Natural killer cell (primary cell): ENCODE measurements at regions not wholly inside any gene's neighbourhood (a gene's known extent, or its start where the extent isn't known, plus 50 kb on each side); places are given as distances from the start of the nearest gene placed in this dataset.

ENCODE experiments used
- ATAC-seq, 3 donors: fragments of 150-1000 bp in 2 of 3; fragments of 200-7000 bp in 1 of 3; cut with Tn5 transposase; 1 replicate in 1 of 3; 2 replicates in 2 of 3; pipeline ENCODE4 v1.10.0; 2021; ENCODE audit warnings: mild to moderate bottlenecking in 2 of 3, moderate library complexity in 2 of 3
- DNase-seq, 2 donors: peaks; one replicate each; pipeline versions ENCODE4 v3.0.0 to v3.0.0-alpha.2; 2013 to 2021; ENCODE audit warnings: mixed read lengths in 1 of 2
- H3K27ac ChIP-seq: one replicate; pipeline ENCODE4 v1.5.1; 2013; ENCODE audit warnings: mild to moderate bottlenecking, low read length
- H3K27me3 ChIP-seq: one replicate; pipeline ENCODE4 v1.6.1; 2013; ENCODE audit warnings: low read length; ENCODE audit not compliant: control insufficient read depth, insufficient read depth
- H3K36me3 ChIP-seq: one replicate; pipeline ENCODE4 v1.6.1; 2013; ENCODE audit warnings: low read length; ENCODE audit not compliant: control insufficient read depth, insufficient read depth
- H3K4me1 ChIP-seq: one replicate; pipeline ENCODE4 v1.6.1; 2013; ENCODE audit warnings: low read length; ENCODE audit not compliant: control insufficient read depth, insufficient read depth
- H3K4me3 ChIP-seq: one replicate; pipeline ENCODE4 v1.5.1; 2013; ENCODE audit warnings: low read length
- H3K9me3 ChIP-seq: one replicate; pipeline ENCODE4 v1.6.1; 2013; ENCODE audit warnings: low read length; ENCODE audit not compliant: control insufficient read depth, insufficient read depth
- H3K27ac Mint-ChIP-seq, 2 donors: one replicate each; pipeline ENCODE4 v1.8.0; 2022; ENCODE audit warnings: mild to moderate bottlenecking in 2 of 2, mixed read lengths in 2 of 2, moderate library complexity in 1 of 2
- H3K27me3 Mint-ChIP-seq, 2 donors: one replicate each; pipeline ENCODE4 v1.8.0; 2022; ENCODE audit warnings: low read depth in 2 of 2, mixed read lengths in 2 of 2
- H3K36me3 Mint-ChIP-seq: one replicate; pipeline ENCODE4 v1.8.0; 2022; ENCODE audit warnings: mixed read lengths
- H3K4me1 Mint-ChIP-seq, 2 donors: one replicate each; pipeline ENCODE4 v1.8.0; 2022; ENCODE audit warnings: mixed read lengths in 2 of 2
- H3K4me3 Mint-ChIP-seq: one replicate; pipeline ENCODE4 v1.8.0; 2022; ENCODE audit warnings: mild to moderate bottlenecking, moderate library complexity, mixed read lengths
- H3K9me3 Mint-ChIP-seq, 2 donors: one replicate each; pipeline ENCODE4 v1.8.0; 2022; ENCODE audit warnings: mixed read lengths in 2 of 2
- WGBS: methylation state at CpG from one replicate; pipeline ENCODE4 v1.1.7; 2013; ENCODE audit warnings: missing lambda C conversion rate; ENCODE audit not compliant: insufficient coverage; 5-methylcytosine and 5-hydroxymethylcytosine counted together
- intact Hi-C: fragments of 100-400 bp; cut with micrococcal nuclease; formaldehyde crosslinking; loops from one replicate; pipeline ENCODE4 v1.14.2; 2022
- TF ChIP-seq, protein P1 (sequence below): fragments of 200-600 bp; IDR thresholded peaks from one replicate; pipeline ENCODE4 v1.8.0; 2022; ENCODE audit warnings: antibody characterized with exemption

DNA sequence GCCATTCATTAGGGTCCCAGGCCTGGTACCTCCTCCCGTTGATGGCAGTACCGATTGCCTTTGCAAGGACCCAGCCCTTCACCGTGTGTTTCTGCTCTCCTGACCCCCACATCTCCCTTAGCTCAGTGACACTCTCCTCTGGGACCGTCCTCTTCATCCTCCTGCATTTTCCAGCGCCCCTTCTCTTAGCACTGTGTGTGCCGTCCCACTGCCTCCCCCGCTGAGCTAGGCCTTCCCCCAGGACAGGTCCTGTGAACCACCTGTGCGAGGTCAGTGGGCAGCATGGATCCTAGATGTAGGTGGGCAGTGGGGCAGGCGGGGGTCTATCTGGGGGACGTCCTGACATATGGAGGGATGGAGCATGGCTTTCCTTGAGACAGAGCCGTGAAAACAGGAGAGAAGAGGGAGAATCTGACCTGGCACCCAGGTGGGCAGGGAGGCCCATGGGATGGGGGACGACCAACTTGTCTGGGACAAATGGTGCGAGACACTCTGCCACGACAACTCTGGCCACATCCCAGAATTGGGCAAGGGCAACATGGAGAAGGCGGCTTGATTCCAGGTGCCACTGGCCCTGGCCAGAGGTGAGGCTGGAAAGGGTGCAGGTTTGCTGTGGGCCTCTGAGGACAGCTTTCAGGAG, 87.7 kb upstream of the ALDH1L1 start:
- Histone ChIP-seq H3K9me3 (no peaks in the 10 kb centered on the region), H3K27ac (no peak overlapping the region), H3K4me1 (no peaks in the 10 kb centered on the region), H3K27me3 (no peaks in the 10 kb centered on the region), H3K36me3 (no peaks in the 10 kb centered on the region), H3K4me3 (no peak overlapping the region)
- intact Hi-C loops = no loop called here
- TF ChIP-seq, protein P1, sequence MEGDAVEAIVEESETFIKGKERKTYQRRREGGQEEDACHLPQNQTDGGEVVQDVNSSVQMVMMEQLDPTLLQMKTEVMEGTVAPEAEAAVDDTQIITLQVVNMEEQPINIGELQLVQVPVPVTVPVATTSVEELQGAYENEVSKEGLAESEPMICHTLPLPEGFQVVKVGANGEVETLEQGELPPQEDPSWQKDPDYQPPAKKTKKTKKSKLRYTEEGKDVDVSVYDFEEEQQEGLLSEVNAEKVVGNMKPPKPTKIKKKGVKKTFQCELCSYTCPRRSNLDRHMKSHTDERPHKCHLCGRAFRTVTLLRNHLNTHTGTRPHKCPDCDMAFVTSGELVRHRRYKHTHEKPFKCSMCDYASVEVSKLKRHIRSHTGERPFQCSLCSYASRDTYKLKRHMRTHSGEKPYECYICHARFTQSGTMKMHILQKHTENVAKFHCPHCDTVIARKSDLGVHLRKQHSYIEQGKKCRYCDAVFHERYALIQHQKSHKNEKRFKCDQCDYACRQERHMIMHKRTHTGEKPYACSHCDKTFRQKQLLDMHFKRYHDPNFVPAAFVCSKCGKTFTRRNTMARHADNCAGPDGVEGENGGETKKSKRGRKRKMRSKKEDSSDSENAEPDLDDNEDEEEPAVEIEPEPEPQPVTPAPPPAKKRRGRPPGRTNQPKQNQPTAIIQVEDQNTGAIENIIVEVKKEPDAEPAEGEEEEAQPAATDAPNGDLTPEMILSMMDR = no peak
- H3K9me3 Mint-ChIP-seq = no peaks in the 10 kb centered on the region
- no peak overlapping the region for H3K27ac Mint-ChIP-seq
- no peaks in the 10 kb centered on the region for H3K36me3 Mint-ChIP-seq
- 68% methylated on average over 15 of the region's 15 CpGs for WGBS
- peaks cover 16 to 27% of the 10 kb centered on the region in 2 donors for H3K27me3 Mint-ChIP-seq
- H3K4me1 Mint-ChIP-seq = peaks cover 0 to 4% of the 10 kb centered on the region in 2 donors
- no peak for DNase-seq
- no peak for ATAC-seq
- no peak overlapping the region for H3K4me3 Mint-ChIP-seq

- no peaks in the 10 kb centered on the region for H3K27me3 ChIP-seq
- no peaks in the 10 kb centered on the region for H3K36me3 ChIP-seq
- WGBS = 6% methylated on average over 62 of the region's 62 CpGs
- H3K4me3 ChIP-seq = no peak overlapping the region
- ATAC-seq (no peak), DNase-seq (no peak)
- intact Hi-C loops = no loop called here
- peaks cover 0 to 4% of the 10 kb centered on the region in 2 donors for H3K4me1 Mint-ChIP-seq
- H3K27me3 Mint-ChIP-seq = peaks cover 14 to 23% of the 10 kb centered on the region in 2 donors
- H3K4me1 ChIP-seq = no peaks in the 10 kb centered on the region
- H3K4me3 Mint-ChIP-seq = no peak overlapping the region
- no peaks in the 10 kb centered on the region for H3K9me3 Mint-ChIP-seq
- H3K9me3 ChIP-seq = no peaks in the 10 kb centered on the region
- H3K27ac ChIP-seq = no peak overlapping the region
- H3K27ac Mint-ChIP-seq = no peak overlapping the region
- TF ChIP-seq, protein P1 = no peak
- no peaks in the 10 kb centered on the region for H3K36me3 Mint-ChIP-seq
Measured at GRCh38 chr3:126267169-126267975, 87.0 kb upstream of the ALDH1L1 start.

DNA sequence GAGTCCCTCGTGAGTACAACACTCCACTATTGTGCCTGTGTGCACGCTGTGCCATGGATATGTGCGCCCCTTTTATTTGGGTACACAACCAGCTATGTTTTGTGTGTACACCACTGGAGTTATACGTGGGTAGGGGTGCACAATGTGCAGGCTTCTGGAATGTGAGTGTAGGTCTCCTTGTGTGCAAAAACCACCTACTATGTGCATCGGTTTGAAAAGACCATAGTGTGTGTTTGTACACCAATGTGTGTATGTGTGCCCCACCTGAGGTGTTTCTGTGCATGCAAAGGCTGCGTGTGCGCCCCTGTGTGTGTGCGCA, 86.4 kb upstream of the ALDH1L1 start:
- no peak overlapping the region for H3K27ac ChIP-seq
- H3K27ac Mint-ChIP-seq = no peak overlapping the region
- ATAC-seq (no peak), DNase-seq (no peak)
- H3K9me3 ChIP-seq = no peaks in the 10 kb centered on the region
- 75% methylated on average over 8 of the region's 8 CpGs for WGBS
- no peaks in the 10 kb centered on the region for H3K9me3 Mint-ChIP-seq
- no peaks in the 10 kb centered on the region for H3K4me1 ChIP-seq
- H3K36me3 ChIP-seq = no peaks in the 10 kb centered on the region
- peaks cover 0 to 4% of the 10 kb centered on the region in 2 donors for H3K4me1 Mint-ChIP-seq
- TF ChIP-seq, protein P1 = no peak
- no peaks in the 10 kb centered on the region for H3K27me3 ChIP-seq
- H3K36me3 Mint-ChIP-seq = no peaks in the 10 kb centered on the region
- H3K4me3 Mint-ChIP-seq = no peak overlapping the region
- no peak overlapping the region for H3K4me3 ChIP-seq
- intact Hi-C loops = no loop called here
- peaks cover 14 to 21% of the 10 kb centered on the region in 2 donors for H3K27me3 Mint-ChIP-seq
